Left renal cortex interstitium (tissue), 4 donors: ENCODE measurements at regions not wholly inside any gene's neighbourhood (a gene's known extent, or its start where the extent isn't known, plus 50 kb on each side); places are given as distances from the start of the nearest gene placed in this dataset.

ENCODE experiments used
- DNase-seq, 4 donors: peaks; one replicate each; pipeline ENCODE4 v3.0.0-alpha.2; 2013; ENCODE audit warnings: low read depth in 4 of 4, low spot score in 2 of 4, missing footprints in 1 of 4

- DNase-seq: no peak
Measured at GRCh38 chr4:81965454-81965853, 408.3 kb downstream of the HNRNPD start.

GRCh38 chr4:81963763-81964020 is 410.1 kb downstream of the HNRNPD start:
- DNase-seq: no peak

GRCh38 chr4:81963015-81963762 is 410.6 kb downstream of the HNRNPD start:
- no peak for DNase-seq

GRCh38 chr4:81960961-81961360 is 412.8 kb downstream of the HNRNPD start:
- no peak for DNase-seq

- DNase-seq: no peak
Measured at GRCh38 chr4:81954271-81954670, 419.5 kb downstream of the HNRNPD start.

GRCh38 chr4:81951891-81952455 is 421.8 kb downstream of the HNRNPD start:
- no peak for DNase-seq

- DNase-seq: no peak
Measured at GRCh38 chr4:81946996-81947395, 426.8 kb downstream of the HNRNPD start.

- DNase-seq: no peak
Measured at GRCh38 chr4:81930506-81931238, 443.1 kb downstream of the HNRNPD start.

- no peak for DNase-seq
Measured at GRCh38 chr4:81923140-81923539, 450.7 kb downstream of the HNRNPD start.

- DNase-seq: no peak
Measured at GRCh38 chr4:81922313-81922712, 450.6 kb upstream of the RASGEF1B start.

GRCh38 chr4:81921751-81922159 is 450.0 kb upstream of the RASGEF1B start:
- no peak for DNase-seq

- DNase-seq: no peak
Measured at GRCh38 chr4:81919810-81920209, 448.1 kb upstream of the RASGEF1B start.

- no peak for DNase-seq
Measured at GRCh38 chr4:81919223-81919622, 447.5 kb upstream of the RASGEF1B start.

- no peak for DNase-seq
Measured at GRCh38 chr4:81915430-81915829, 443.7 kb upstream of the RASGEF1B start.

- no peak for DNase-seq
Measured at GRCh38 chr4:81914623-81915022, 442.9 kb upstream of the RASGEF1B start.

- peak in 3 of 4 donors; percentile 11 to 44 (median 15) for DNase-seq
Measured at GRCh38 chr4:81913427-81913879, 441.7 kb upstream of the RASGEF1B start.

- no peak for DNase-seq
Measured at GRCh38 chr4:81912376-81913030, 440.8 kb upstream of the RASGEF1B start.

- DNase-seq: no peak
Measured at GRCh38 chr4:81906905-81907304, 435.2 kb upstream of the RASGEF1B start.

- DNase-seq: peak in 2 of 4 donors; percentile 13 to 16
Measured at GRCh38 chr4:81905971-81906370, 434.3 kb upstream of the RASGEF1B start.

- no peak for DNase-seq
Measured at GRCh38 chr4:81904121-81904520, 432.4 kb upstream of the RASGEF1B start.

GRCh38 chr4:81903212-81903611 is 431.5 kb upstream of the RASGEF1B start:
- no peak for DNase-seq
